Mesenchymal stem cell (in vitro differentiated cells and primary cell): ENCODE measurements at regions not wholly inside any gene's neighbourhood (a gene's known extent, or its start where the extent isn't known, plus 50 kb on each side); places are given as distances from the start of the nearest gene placed in this dataset.

Experiments
- DNase-seq: peaks from one replicate; pipeline ENCODE4 v3.0.0-alpha.2; 2013
- H2AFZ ChIP-seq: one replicate; pipeline ENCODE4 v1.6.1; 2013; ENCODE audit warnings: low read depth, mild to moderate bottlenecking, control low read depth, inconsistent platforms, low read length, moderate library complexity
- H2AK5ac ChIP-seq: 2 replicates; pipeline ENCODE4 v1.6.1; 2013; ENCODE audit warnings: low read length, moderate library complexity, mild to moderate bottlenecking, inconsistent platforms; ENCODE audit not compliant: severe bottlenecking
- H2BK120ac ChIP-seq: one replicate; pipeline ENCODE4 v1.6.1; 2013; ENCODE audit warnings: low read depth, mild to moderate bottlenecking, inconsistent platforms, low read length, moderate library complexity
- H2BK12ac ChIP-seq, 2 experiments: one replicate each; pipeline ENCODE4 v1.6.1; 2013; ENCODE audit warnings: inconsistent platforms in 2 of 2, low read length in 2 of 2, mild to moderate bottlenecking in 2 of 2, moderate library complexity in 2 of 2, control low read depth in 1 of 2
- H2BK15ac ChIP-seq: one replicate; pipeline ENCODE4 v1.6.1; 2013; ENCODE audit warnings: mild to moderate bottlenecking, low read depth, inconsistent platforms; ENCODE audit not compliant: poor library complexity, severe bottlenecking
- H2BK5ac ChIP-seq: 2 replicates; pipeline ENCODE4 v1.6.1; 2013; ENCODE audit warnings: low read depth, mild to moderate bottlenecking, low read length, control low read depth, inconsistent platforms; ENCODE audit not compliant: poor library complexity, severe bottlenecking
- H3K14ac ChIP-seq, 2 experiments: one replicate each; pipeline ENCODE4 v1.6.1; 2013; ENCODE audit warnings: inconsistent platforms in 2 of 2, low read length in 2 of 2, control low read depth in 1 of 2, mild to moderate bottlenecking in 1 of 2, moderate library complexity in 1 of 2
- H3K18ac ChIP-seq, 2 experiments: one replicate each; pipeline ENCODE4 v1.6.1; 2013; ENCODE audit warnings: inconsistent platforms in 2 of 2, low read length in 2 of 2, control low read depth in 1 of 2, low read depth in 1 of 2, mild to moderate bottlenecking in 1 of 2
- H3K23ac ChIP-seq, 2 experiments: one replicate each; pipeline ENCODE4 v1.6.1; 2013; ENCODE audit warnings: inconsistent platforms in 2 of 2, low read length in 2 of 2, mild to moderate bottlenecking in 2 of 2, moderate library complexity in 2 of 2, control low read depth in 1 of 2
- H3K27ac ChIP-seq: 2 replicates; pipeline ENCODE4 v1.5.1; 2013; ENCODE audit warnings: mild to moderate bottlenecking, moderate library complexity, low read length, control low read depth, inconsistent platforms; ENCODE audit not compliant: poor library complexity, severe bottlenecking
- H3K27me3 ChIP-seq, 2 experiments: 2 replicates each; pipeline versions ENCODE4 v1.6.1 to v1.7.0; 2013; ENCODE audit warnings: low read length in 2 of 2, mild to moderate bottlenecking in 2 of 2, moderate library complexity in 2 of 2, control low read depth in 1 of 2, inconsistent platforms in 1 of 2; ENCODE audit not compliant: control insufficient read depth in 1 of 2, insufficient read depth in 1 of 2
- H3K36me3 ChIP-seq, 2 experiments: 2 replicates each; pipeline versions ENCODE4 v1.6.1 to v1.7.0; 2013; ENCODE audit warnings: low read length in 2 of 2, control low read depth in 1 of 2, inconsistent platforms in 1 of 2, low read depth in 1 of 2, mild to moderate bottlenecking in 1 of 2; ENCODE audit not compliant: insufficient read depth in 2 of 2, control insufficient read depth in 1 of 2
- H3K4ac ChIP-seq, 2 experiments: one replicate each; pipeline ENCODE4 v1.6.1; 2013; ENCODE audit warnings: inconsistent platforms in 2 of 2, low read length in 2 of 2, mild to moderate bottlenecking in 2 of 2, moderate library complexity in 2 of 2, control low read depth in 1 of 2, low read depth in 1 of 2
- H3K4me1 ChIP-seq: 2 replicates; pipeline ENCODE4 v1.6.1; 2013; ENCODE audit warnings: low read depth, low read length, control low read depth; ENCODE audit not compliant: control insufficient read depth, insufficient read depth
- H3K4me2 ChIP-seq: 2 replicates; pipeline ENCODE4 v1.6.1; 2013; ENCODE audit warnings: low read length, mild to moderate bottlenecking, inconsistent platforms; ENCODE audit not compliant: poor library complexity, severe bottlenecking
- H3K4me3 ChIP-seq, 2 experiments: 2 replicates each; pipeline versions ENCODE4 v1.5.1 to v1.7.0; 2013; ENCODE audit warnings: low read length in 2 of 2, mild to moderate bottlenecking in 2 of 2, control low read depth in 1 of 2, low read depth in 1 of 2; ENCODE audit not compliant: insufficient read depth in 1 of 2
- H3K79me1 ChIP-seq: replicated peaks from 2 replicates; pipeline ENCODE4 v1.6.1; 2013; ENCODE audit warnings: mild to moderate bottlenecking, control low read depth, low read length, inconsistent platforms; ENCODE audit not compliant: poor library complexity, severe bottlenecking
- H3K9ac ChIP-seq: 2 replicates; pipeline ENCODE4 v1.7.0; 2013; ENCODE audit warnings: mild to moderate bottlenecking, low read length, moderate library complexity
- H3K9me3 ChIP-seq: 2 replicates; pipeline ENCODE4 v1.7.0; 2013; ENCODE audit warnings: mild to moderate bottlenecking, low read length; ENCODE audit not compliant: control insufficient read depth
- H4K8ac ChIP-seq: one replicate; pipeline ENCODE4 v1.6.1; 2013; ENCODE audit warnings: inconsistent platforms, mild to moderate bottlenecking, low read length, moderate library complexity
- H4K91ac ChIP-seq: one replicate; pipeline ENCODE4 v1.6.1; 2013; ENCODE audit warnings: mild to moderate bottlenecking, low read length, inconsistent platforms
- WGBS: methylation state at CpG from one replicate; pipeline ENCODE4 v1.1.7; 2013; ENCODE audit warnings: mixed read lengths; 5-methylcytosine and 5-hydroxymethylcytosine counted together

GRCh38 chr2:5791371-5791770, 99.2 kb downstream of the SOX11 start:
- no peaks in the 10 kb centered on the region for H3K27me3 ChIP-seq
- no peak overlapping the region for H3K27ac ChIP-seq
- no peaks in the 10 kb centered on the region for H3K79me1 ChIP-seq
- no peak overlapping the region for H4K8ac ChIP-seq
- no peak overlapping the region for H2AFZ ChIP-seq
- no peak overlapping the region for H3K4ac ChIP-seq
- no peak overlapping the region for H3K18ac ChIP-seq
- no peak overlapping the region for H2BK120ac ChIP-seq
- H2BK12ac ChIP-seq = no peak overlapping the region
- H3K4me3 ChIP-seq = no peak overlapping the region
- WGBS = 81% methylated on average over 7 of the region's 7 CpGs
- no peak overlapping the region for H3K14ac ChIP-seq
- H3K9me3 ChIP-seq = peaks cover 44% of the 10 kb centered on the region
- H2BK5ac ChIP-seq = no peak overlapping the region
- DNase-seq = no peak
- no peaks in the 10 kb centered on the region for H3K4me1 ChIP-seq
- H2BK15ac ChIP-seq = no peak overlapping the region
- no peak overlapping the region for H4K91ac ChIP-seq
- H3K9ac ChIP-seq = no peak overlapping the region
- no peak overlapping the region for H3K23ac ChIP-seq
- no peak overlapping the region for H2AK5ac ChIP-seq
- no peaks in the 10 kb centered on the region for H3K36me3 ChIP-seq
- H3K4me2 ChIP-seq = no peak overlapping the region

- H3K36me3 ChIP-seq = no peaks in the 10 kb centered on the region
- no peak for DNase-seq
- 90% methylated on average over 6 of the region's 6 CpGs for WGBS
Observed at GRCh38 chr2:5794012-5794411, 101.8 kb downstream of the SOX11 start.

GRCh38 chr2:5798084-5798483, 105.9 kb downstream of the SOX11 start:
- no peak overlapping the region for H3K23ac ChIP-seq
- no peaks in the 10 kb centered on the region for H3K4me1 ChIP-seq
- no peak overlapping the region for H3K9ac ChIP-seq
- no peak overlapping the region for H2BK15ac ChIP-seq
- H3K36me3 ChIP-seq = no peaks in the 10 kb centered on the region
- no peak overlapping the region for H4K8ac ChIP-seq
- no peaks in the 10 kb centered on the region for H3K79me1 ChIP-seq
- H2AK5ac ChIP-seq = no peak overlapping the region
- H3K9me3 ChIP-seq = peaks cover 22% of the 10 kb centered on the region
- H3K27me3 ChIP-seq = no peaks in the 10 kb centered on the region
- H3K14ac ChIP-seq = no peak overlapping the region
- H3K4me3 ChIP-seq = no peak overlapping the region
- peak; percentile 51 for DNase-seq
- no peak overlapping the region for H2BK120ac ChIP-seq
- H3K4ac ChIP-seq = no peak overlapping the region
- H2BK12ac ChIP-seq = no peak overlapping the region
- H3K4me2 ChIP-seq = no peak overlapping the region
- no peak overlapping the region for H3K27ac ChIP-seq
- WGBS = 68% methylated on average over 3 of the region's 4 CpGs
- no peak overlapping the region for H3K18ac ChIP-seq
- H2BK5ac ChIP-seq = no peak overlapping the region
- H2AFZ ChIP-seq = no peak overlapping the region
- no peak overlapping the region for H4K91ac ChIP-seq

More at GRCh38 chr2:5794012-5794411, 101.8 kb downstream of the SOX11 start:
- Histone ChIP-seq H3K4ac (no peak overlapping the region), H3K14ac (no peak overlapping the region), H3K27ac (no peak overlapping the region), H3K79me1 (no peaks in the 10 kb centered on the region), H3K4me1 (no peaks in the 10 kb centered on the region), H2BK120ac (no peak overlapping the region), H2BK5ac (no peak overlapping the region), H4K8ac (no peak overlapping the region), H2AFZ (no peak overlapping the region), H3K23ac (no peak overlapping the region), H3K4me2 (no peak overlapping the region), H3K9me3 (peaks cover 30% of the 10 kb centered on the region), H2BK12ac (no peak overlapping the region), H2BK15ac (no peak overlapping the region), H3K18ac (no peak overlapping the region), H3K27me3 (no peaks in the 10 kb centered on the region), H3K9ac (no peak overlapping the region), H2AK5ac (no peak overlapping the region), H3K4me3 (no peak overlapping the region), H4K91ac (no peak overlapping the region)

DNA sequence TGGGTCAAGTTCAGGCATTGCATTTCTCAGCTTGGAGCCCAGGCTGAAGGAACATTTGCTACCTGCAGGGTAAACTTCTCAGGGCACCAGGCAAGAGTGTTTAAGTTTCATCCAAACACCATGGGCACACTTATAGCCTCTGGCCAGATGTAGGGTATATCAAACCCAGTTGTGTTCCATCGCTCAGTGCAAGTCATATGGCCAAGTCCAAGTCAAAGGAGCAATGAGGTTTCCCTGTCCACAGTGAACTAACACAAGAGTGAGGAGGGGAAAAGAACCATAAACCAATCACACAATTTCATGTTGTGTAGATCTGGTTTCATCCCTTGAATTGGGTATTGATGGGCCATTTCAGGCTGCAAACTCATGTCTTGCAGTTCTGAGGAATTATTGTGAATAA, 107.2 kb downstream of the SOX11 start:
- Histone ChIP-seq H3K27ac (no peak overlapping the region), H2BK5ac (no peak overlapping the region), H3K9ac (no peak overlapping the region), H3K9me3 (peaks cover 22% of the 10 kb centered on the region), H3K4me3 (no peak overlapping the region), H3K27me3 (no peaks in the 10 kb centered on the region), H3K18ac (no peak overlapping the region), H2BK12ac (no peak overlapping the region), H4K8ac (no peak overlapping the region), H2AK5ac (no peak overlapping the region), H2AFZ (no peak overlapping the region), H3K4ac (no peak overlapping the region), H3K23ac (no peak overlapping the region), H3K4me2 (no peak overlapping the region), H3K4me1 (peaks cover 5% of the 10 kb centered on the region), H4K91ac (no peak overlapping the region), H3K79me1 (no peaks in the 10 kb centered on the region), H2BK15ac (no peak overlapping the region), H3K36me3 (no peaks in the 10 kb centered on the region), H2BK120ac (no peak overlapping the region), H3K14ac (no peak overlapping the region)
- no peak for DNase-seq
- WGBS = 88% methylated on average over 1 of the region's 1 CpG
